Endothelial cell (in vitro differentiated cells): ENCODE measurements at regions not wholly inside any gene's neighbourhood (a gene's known extent, or its start where the extent isn't known, plus 50 kb on each side); places are given as distances from the start of the nearest gene placed in this dataset.
"Not testable (repeated sequence)": the region's sequence is repeated elsewhere in the genome, so short reads cannot be mapped to it uniquely, and the experiment has no call there.

Experiments used
- DNase-seq: peaks from one replicate; pipeline ENCODE4 v3.0.0; 2021; ENCODE audit warnings: low spot score
- H3K27ac Mint-ChIP-seq: one replicate; pipeline ENCODE4 v1.8.0; 2021; ENCODE audit warnings: mixed read lengths, inconsistent platforms; ENCODE audit not compliant: unreplicated experiment
- H3K27me3 Mint-ChIP-seq: one replicate; pipeline ENCODE4 v1.8.0; 2021; ENCODE audit warnings: mild to moderate bottlenecking, moderate library complexity, mixed read lengths, inconsistent platforms; ENCODE audit not compliant: unreplicated experiment
- H3K36me3 Mint-ChIP-seq: one replicate; pipeline ENCODE4 v1.8.0; 2021; ENCODE audit warnings: mild to moderate bottlenecking, low read depth, mixed read lengths, inconsistent platforms; ENCODE audit not compliant: unreplicated experiment
- H3K4me1 Mint-ChIP-seq: one replicate; pipeline ENCODE4 v1.8.0; 2021; ENCODE audit warnings: mild to moderate bottlenecking, mixed read lengths, inconsistent platforms; ENCODE audit not compliant: unreplicated experiment
- H3K4me3 Mint-ChIP-seq: one replicate; pipeline ENCODE4 v1.8.0; 2021; ENCODE audit warnings: mild to moderate bottlenecking, mixed read lengths, inconsistent platforms; ENCODE audit not compliant: unreplicated experiment
- H3K9me3 Mint-ChIP-seq: one replicate; pipeline ENCODE4 v1.8.0; 2021; ENCODE audit warnings: mixed read lengths, inconsistent platforms; ENCODE audit not compliant: unreplicated experiment
- CTCF ChIP-seq: fragments of 200-600 bp; sonication (generic); IDR thresholded peaks from one replicate; pipeline ENCODE4 v1.5.0; 2021; ENCODE audit warnings: antibody characterized with exemption; ENCODE audit not compliant: unreplicated experiment

GRCh38 chr5:18285257-18285656, 651.0 kb downstream of the TAF11L14 start:
- no peak overlapping the region for H3K4me3 Mint-ChIP-seq
- TF ChIP-seq CTCF: no peak
- H3K36me3 Mint-ChIP-seq: no peaks in the 10 kb centered on the region
- H3K27me3 Mint-ChIP-seq: no peaks in the 10 kb centered on the region
- peaks cover 4% of the 10 kb centered on the region for H3K9me3 Mint-ChIP-seq
- H3K4me1 Mint-ChIP-seq: no peaks in the 10 kb centered on the region
- H3K27ac Mint-ChIP-seq: no peak overlapping the region
- no peak for DNase-seq

GRCh38 chr5:18292146-18292545, 657.9 kb downstream of the TAF11L14 start:
- H3K4me3 Mint-ChIP-seq: no peak overlapping the region
- no peak for TF ChIP-seq CTCF

GRCh38 chr5:18295696-18296095, 661.4 kb downstream of the TAF11L14 start:
- not testable (repeated sequence) for H3K27ac Mint-ChIP-seq, H3K27me3 Mint-ChIP-seq, H3K9me3 Mint-ChIP-seq, DNase-seq, H3K36me3 Mint-ChIP-seq, H3K4me3 Mint-ChIP-seq
- peaks cover 10% of the 10 kb centered on the region for H3K4me1 Mint-ChIP-seq

More at GRCh38 chr5:18292146-18292545, 657.9 kb downstream of the TAF11L14 start:
- no peaks in the 10 kb centered on the region for H3K9me3 Mint-ChIP-seq
- H3K4me1 Mint-ChIP-seq: no peaks in the 10 kb centered on the region
- no peak for DNase-seq
- no peak overlapping the region for H3K27ac Mint-ChIP-seq
- no peaks in the 10 kb centered on the region for H3K27me3 Mint-ChIP-seq
- H3K36me3 Mint-ChIP-seq: no peaks in the 10 kb centered on the region

GRCh38 chr5:18299166-18299565, 664.9 kb downstream of the TAF11L14 start:
- H3K27me3 Mint-ChIP-seq: peaks cover 2% of the 10 kb centered on the region
- H3K4me3 Mint-ChIP-seq: no peak overlapping the region
- no peak for DNase-seq
- H3K36me3 Mint-ChIP-seq: no peaks in the 10 kb centered on the region
- no peak for TF ChIP-seq CTCF
- no peaks in the 10 kb centered on the region for H3K9me3 Mint-ChIP-seq
- no peak overlapping the region for H3K27ac Mint-ChIP-seq
- peaks cover 10% of the 10 kb centered on the region for H3K4me1 Mint-ChIP-seq

- Mint-ChIP-seq H3K4me1 (no peaks in the 10 kb centered on the region), H3K36me3 (no peaks in the 10 kb centered on the region), H3K27ac (no peak overlapping the region), H3K9me3 (no peaks in the 10 kb centered on the region), H3K27me3 (peaks cover 2% of the 10 kb centered on the region), H3K4me3 (no peak overlapping the region)
- peak; percentile 82 for TF ChIP-seq CTCF
- DNase-seq: peak; percentile 46
These were observed 671.1 kb downstream of the TAF11L14 start for GRCh38 chr5:18305288-18305924.
